Dendritic cell treated with granulocyte-macrophage colony-stimulating factor and Interleukin-4, amounts not matched to agents 40 ng/mL and 50 ng/mL, for 4 days (primary cell): ENCODE measurements at regions not wholly inside any gene's neighbourhood (a gene's known extent, or its start where the extent isn't known, plus 50 kb on each side); places are given as distances from the start of the nearest gene placed in this dataset.

Experiments
- H3K27ac Mint-ChIP-seq: one replicate; pipeline ENCODE4 v1.8.0; 2022; ENCODE audit warnings: mild to moderate bottlenecking, mixed read lengths
- H3K27me3 Mint-ChIP-seq: one replicate; pipeline ENCODE4 v1.8.0; 2022; ENCODE audit warnings: mild to moderate bottlenecking, mixed read lengths
- H3K36me3 Mint-ChIP-seq: one replicate; pipeline ENCODE4 v1.8.0; 2022; ENCODE audit warnings: low read depth, mixed read lengths
- H3K4me1 Mint-ChIP-seq: one replicate; pipeline ENCODE4 v1.8.0; 2022; ENCODE audit warnings: low read depth, mixed read lengths
- H3K4me3 Mint-ChIP-seq: one replicate; pipeline ENCODE4 v1.8.0; 2022; ENCODE audit warnings: mild to moderate bottlenecking, moderate library complexity, mixed read lengths
- H3K9me3 Mint-ChIP-seq: one replicate; pipeline ENCODE4 v1.8.0; 2022; ENCODE audit warnings: mixed read lengths
- intact Hi-C: fragments of 100-400 bp; cut with micrococcal nuclease; formaldehyde crosslinking; loops from one replicate; pipeline ENCODE4 v1.15.0; 2022

GRCh38 chr2:121133551-121134319 is 151.3 kb downstream of the TFCP2L1 start:
- intact Hi-C loops: no loop called here
- Mint-ChIP-seq H3K36me3 (no peaks in the 10 kb centered on the region), H3K27me3 (peaks cover 3% of the 10 kb centered on the region), H3K27ac (no peak overlapping the region), H3K9me3 (no peaks in the 10 kb centered on the region), H3K4me3 (no peak overlapping the region), H3K4me1 (no peaks in the 10 kb centered on the region)

DNA sequence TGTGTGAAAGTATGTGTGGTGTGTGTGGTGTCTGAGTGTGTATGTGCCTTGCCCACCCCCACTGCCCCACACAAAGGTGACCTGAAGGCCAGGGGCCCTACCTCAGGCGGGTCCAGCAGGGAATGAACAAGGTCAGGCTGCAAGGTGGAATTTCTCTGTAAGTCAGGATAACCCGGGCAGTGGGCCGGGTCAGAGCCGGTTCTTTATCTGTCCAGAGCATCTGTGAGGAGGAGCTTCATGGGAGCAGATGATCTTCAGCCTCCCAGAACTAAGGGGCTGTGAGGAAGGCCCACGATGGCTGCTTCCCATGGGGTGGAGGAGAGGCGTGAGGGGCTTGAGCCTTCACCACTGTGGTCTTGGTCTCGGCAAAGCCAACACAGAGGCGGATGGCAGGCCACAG is 150.3 kb downstream of the TFCP2L1 start:
- Mint-ChIP-seq H3K4me1 (no peaks in the 10 kb centered on the region), H3K4me3 (no peak overlapping the region), H3K36me3 (no peaks in the 10 kb centered on the region), H3K27ac (no peak overlapping the region), H3K27me3 (peaks cover 3% of the 10 kb centered on the region), H3K9me3 (no peaks in the 10 kb centered on the region)
- intact Hi-C loops: no loop called here

- Mint-ChIP-seq H3K9me3 (no peaks in the 10 kb centered on the region), H3K36me3 (no peaks in the 10 kb centered on the region), H3K27me3 (peaks cover 3% of the 10 kb centered on the region), H3K4me3 (no peak overlapping the region), H3K27ac (no peak overlapping the region), H3K4me1 (no peaks in the 10 kb centered on the region)
- intact Hi-C loops: no loop called here
Measured at GRCh38 chr2:121135168-121135853, 149.7 kb downstream of the TFCP2L1 start.

GRCh38 chr2:121136323-121136722 is 148.7 kb downstream of the TFCP2L1 start:
- H3K27ac Mint-ChIP-seq: no peak overlapping the region
- no peaks in the 10 kb centered on the region for H3K9me3 Mint-ChIP-seq
- no peaks in the 10 kb centered on the region for H3K4me1 Mint-ChIP-seq
- no peaks in the 10 kb centered on the region for H3K36me3 Mint-ChIP-seq
- no peak overlapping the region for H3K4me3 Mint-ChIP-seq
- peaks cover 3% of the 10 kb centered on the region for H3K27me3 Mint-ChIP-seq
- intact Hi-C loops: no loop called here

DNA sequence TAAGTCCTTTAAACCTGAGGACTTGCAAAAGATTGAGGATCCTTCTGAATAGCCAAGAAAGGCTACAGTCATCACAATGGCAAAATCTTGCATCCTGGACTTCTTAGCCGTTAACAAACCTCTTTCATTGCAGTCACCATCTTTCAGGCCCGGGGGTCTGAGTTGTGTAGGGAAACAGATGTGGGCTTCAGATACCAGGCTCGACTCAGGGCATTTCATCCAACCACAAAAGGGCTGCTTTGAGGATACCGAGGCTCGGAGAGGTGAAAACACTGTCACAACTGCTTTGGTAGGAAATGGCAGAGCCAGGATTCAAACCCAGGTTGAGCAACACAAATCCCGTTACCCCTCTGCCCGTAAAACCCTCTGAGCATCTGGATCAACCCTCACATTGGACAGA is 147.4 kb downstream of the TFCP2L1 start:
- H3K4me1 Mint-ChIP-seq: no peaks in the 10 kb centered on the region
- H3K4me3 Mint-ChIP-seq: no peak overlapping the region
- intact Hi-C loops: no loop called here
- H3K9me3 Mint-ChIP-seq: no peaks in the 10 kb centered on the region
- H3K27me3 Mint-ChIP-seq: peaks cover 3% of the 10 kb centered on the region
- H3K36me3 Mint-ChIP-seq: no peaks in the 10 kb centered on the region
- H3K27ac Mint-ChIP-seq: no peak overlapping the region

GRCh38 chr2:121140734-121141133 is 144.3 kb downstream of the TFCP2L1 start:
- peaks cover 3% of the 10 kb centered on the region for H3K27me3 Mint-ChIP-seq
- H3K4me1 Mint-ChIP-seq: no peaks in the 10 kb centered on the region
- H3K4me3 Mint-ChIP-seq: no peak overlapping the region
- intact Hi-C loops: no loop called here
- no peaks in the 10 kb centered on the region for H3K36me3 Mint-ChIP-seq
- H3K27ac Mint-ChIP-seq: no peak overlapping the region
- H3K9me3 Mint-ChIP-seq: no peaks in the 10 kb centered on the region

GRCh38 chr2:121142452-121142851 is 142.6 kb downstream of the TFCP2L1 start:
- Mint-ChIP-seq H3K4me1 (no peaks in the 10 kb centered on the region), H3K9me3 (no peaks in the 10 kb centered on the region), H3K27me3 (peaks cover 3% of the 10 kb centered on the region), H3K27ac (no peak overlapping the region), H3K4me3 (no peak overlapping the region), H3K36me3 (no peaks in the 10 kb centered on the region)
- intact Hi-C loops: no loop called here

DNA sequence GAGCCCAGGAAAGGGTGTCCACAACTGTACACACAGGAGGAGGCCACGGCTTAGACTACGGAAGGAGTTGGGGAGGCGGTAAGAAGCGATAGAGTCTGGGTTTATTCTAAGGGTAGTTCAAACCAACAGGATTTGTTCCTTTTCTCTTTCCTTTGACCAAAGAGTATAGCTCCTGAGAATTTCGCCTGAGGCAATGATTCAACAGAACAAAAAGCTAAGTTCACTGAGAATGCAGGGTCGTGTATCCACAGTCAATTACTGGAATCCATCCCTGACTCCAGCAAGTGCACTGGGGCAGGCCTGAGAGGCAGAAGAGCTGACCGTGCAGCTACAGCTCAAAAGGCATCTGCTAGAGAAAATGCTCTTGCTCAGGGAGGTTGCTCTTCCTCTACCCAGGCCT is 140.9 kb downstream of the TFCP2L1 start:
- Mint-ChIP-seq H3K9me3 (no peaks in the 10 kb centered on the region), H3K4me3 (no peak overlapping the region), H3K36me3 (no peaks in the 10 kb centered on the region), H3K27me3 (no peaks in the 10 kb centered on the region), H3K4me1 (no peaks in the 10 kb centered on the region), H3K27ac (no peak overlapping the region)
- intact Hi-C loops: no loop called here

GRCh38 chr2:121146630-121147029 is 138.4 kb downstream of the TFCP2L1 start:
- Mint-ChIP-seq H3K27me3 (no peaks in the 10 kb centered on the region), H3K4me3 (no peak overlapping the region), H3K4me1 (no peaks in the 10 kb centered on the region), H3K27ac (no peak overlapping the region), H3K9me3 (no peaks in the 10 kb centered on the region), H3K36me3 (no peaks in the 10 kb centered on the region)
- intact Hi-C loops: no loop called here

GRCh38 chr2:121147766-121148165 is 137.2 kb downstream of the TFCP2L1 start:
- Mint-ChIP-seq H3K27me3 (no peaks in the 10 kb centered on the region), H3K9me3 (no peaks in the 10 kb centered on the region), H3K27ac (no peak overlapping the region), H3K4me3 (no peak overlapping the region), H3K36me3 (no peaks in the 10 kb centered on the region), H3K4me1 (no peaks in the 10 kb centered on the region)
- intact Hi-C loops: no loop called here

GRCh38 chr2:121148481-121148880 is 136.5 kb downstream of the TFCP2L1 start:
- H3K4me3 Mint-ChIP-seq: no peak overlapping the region
- H3K4me1 Mint-ChIP-seq: no peaks in the 10 kb centered on the region
- H3K27me3 Mint-ChIP-seq: no peaks in the 10 kb centered on the region
- H3K36me3 Mint-ChIP-seq: no peaks in the 10 kb centered on the region
- intact Hi-C loops: no loop called here
- no peaks in the 10 kb centered on the region for H3K9me3 Mint-ChIP-seq
- H3K27ac Mint-ChIP-seq: no peak overlapping the region

- H3K9me3 Mint-ChIP-seq: no peaks in the 10 kb centered on the region
- no peaks in the 10 kb centered on the region for H3K36me3 Mint-ChIP-seq
- no peak overlapping the region for H3K27ac Mint-ChIP-seq
- H3K4me3 Mint-ChIP-seq: no peak overlapping the region
- no peaks in the 10 kb centered on the region for H3K27me3 Mint-ChIP-seq
- intact Hi-C loops: no loop called here
- H3K4me1 Mint-ChIP-seq: no peaks in the 10 kb centered on the region
Measured at GRCh38 chr2:121149384-121149783, 135.6 kb downstream of the TFCP2L1 start.

- Mint-ChIP-seq H3K36me3 (no peaks in the 10 kb centered on the region), H3K9me3 (no peaks in the 10 kb centered on the region), H3K27me3 (no peaks in the 10 kb centered on the region), H3K4me3 (no peak overlapping the region), H3K27ac (no peak overlapping the region), H3K4me1 (peaks cover 2% of the 10 kb centered on the region)
- intact Hi-C loops: no loop called here
Measured at GRCh38 chr2:121150126-121150525, 134.9 kb downstream of the TFCP2L1 start.

- peaks cover 6% of the 10 kb centered on the region for H3K4me1 Mint-ChIP-seq
- intact Hi-C loops: no loop called here
- H3K27ac Mint-ChIP-seq: no peak overlapping the region
- no peaks in the 10 kb centered on the region for H3K36me3 Mint-ChIP-seq
- no peaks in the 10 kb centered on the region for H3K27me3 Mint-ChIP-seq
- no peak overlapping the region for H3K4me3 Mint-ChIP-seq
- no peaks in the 10 kb centered on the region for H3K9me3 Mint-ChIP-seq
Measured at GRCh38 chr2:121150713-121151112, 134.3 kb downstream of the TFCP2L1 start.
